GM11168 (cell line): ENCODE measurements at regions not wholly inside any gene's neighbourhood (a gene's known extent, or its start where the extent isn't known, plus 50 kb on each side); places are given as distances from the start of the nearest gene placed in this dataset.

Experiments used
- in situ Hi-C: fragments of 300-500 bp; cut with MboI; formaldehyde crosslinking; loops from one replicate; pipeline ENCODE4 v1.12.0; 2022; ENCODE audit warnings: low sequenced_read_pairs; ENCODE audit not compliant: unreplicated experiment

DNA sequence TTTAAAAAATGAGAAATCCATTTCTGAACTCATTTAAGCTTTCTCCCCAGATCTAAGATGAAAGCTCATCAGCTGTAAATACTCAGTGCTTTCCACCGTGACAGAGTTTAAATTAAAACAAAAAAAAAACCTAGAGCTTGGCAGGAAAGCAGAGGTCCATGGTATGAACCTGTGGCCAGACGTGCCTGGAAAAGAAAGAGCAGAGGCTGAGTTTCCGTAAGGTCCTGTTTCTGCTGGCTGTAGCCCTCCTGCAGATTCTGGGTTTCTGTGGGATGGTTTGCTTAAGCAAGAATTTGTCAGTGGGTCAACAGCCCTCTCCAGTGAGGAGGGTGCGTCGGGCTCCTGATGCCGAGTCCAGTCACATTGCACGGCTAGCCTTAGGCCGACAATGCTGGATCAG is 383.2 kb downstream of the SAMD5 start:
- in situ Hi-C loops, result no loop called here

DNA sequence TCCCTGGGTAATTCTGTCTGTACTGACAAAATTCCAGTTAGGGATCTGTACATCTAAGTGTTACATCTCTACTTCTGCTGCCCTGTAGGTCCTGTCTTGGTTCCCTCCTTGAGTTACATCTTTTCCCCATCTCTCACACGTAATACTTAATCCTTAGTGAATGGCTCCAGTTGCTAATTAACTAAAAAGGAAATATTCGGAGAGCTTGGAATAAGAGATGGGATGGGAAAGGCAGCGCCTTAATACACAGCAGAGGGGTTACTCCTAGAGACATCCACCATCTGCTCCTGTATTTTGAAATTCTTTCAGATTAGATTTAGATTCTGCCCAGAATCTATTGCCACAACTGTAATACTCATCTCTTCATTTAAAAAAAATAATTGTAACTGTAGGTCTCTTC is 384.0 kb downstream of the SAMD5 start:
- in situ Hi-C loops, result no loop called here

GRCh38 chr6:147895272-147895671 is 386.8 kb downstream of the SAMD5 start:
- in situ Hi-C loops, result no loop called here

DNA sequence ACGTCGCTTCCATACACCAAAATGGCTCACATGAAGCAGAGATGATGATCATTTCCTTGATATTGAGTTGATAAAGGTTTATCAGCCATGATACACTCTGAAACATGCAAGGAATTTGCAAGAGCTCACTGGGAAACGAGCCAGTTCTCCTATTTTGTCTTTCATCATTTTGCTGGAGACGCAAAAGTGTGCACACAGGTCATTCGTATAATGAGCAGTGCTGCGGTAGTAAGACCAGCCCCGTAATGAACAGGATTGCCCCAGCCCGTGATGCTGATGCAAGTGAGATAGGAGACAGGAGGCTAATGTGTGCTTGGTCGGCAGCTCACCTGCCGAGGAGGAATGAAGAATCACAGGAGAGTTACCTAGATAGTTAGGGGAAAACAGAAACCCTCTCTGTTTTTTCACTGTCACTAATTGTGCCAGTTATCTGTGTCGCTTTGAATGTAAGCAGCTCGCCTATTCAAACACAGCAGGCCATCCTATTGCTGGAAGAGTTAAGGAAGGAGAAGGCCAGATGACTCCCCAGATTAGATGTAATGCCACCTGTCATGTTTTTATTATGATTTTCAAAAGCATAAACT is 391.8 kb downstream of the SAMD5 start:
- in situ Hi-C loops, result no loop called here

- in situ Hi-C loops, result no loop called here
Observed at GRCh38 chr6:147903321-147903720, 394.8 kb downstream of the SAMD5 start.

DNA sequence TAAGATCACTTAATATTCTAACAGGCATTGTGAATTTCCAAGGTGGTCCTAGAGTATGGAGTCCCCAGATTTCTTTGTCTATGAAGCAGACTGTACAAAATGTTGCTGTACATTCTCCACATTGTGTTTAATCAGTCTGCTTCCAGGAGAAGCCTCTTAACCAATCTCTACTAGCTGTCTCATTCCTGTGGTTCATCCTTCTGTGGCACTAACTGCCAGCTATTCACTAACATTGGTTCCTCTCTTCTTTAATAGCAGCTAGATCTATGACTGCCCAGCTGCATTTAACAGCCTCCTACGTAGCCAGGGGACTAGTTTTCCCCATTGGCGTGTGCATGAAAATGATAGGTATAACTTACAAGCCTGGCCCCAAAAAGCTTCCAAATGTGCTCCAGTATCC is 395.4 kb downstream of the SAMD5 start:
- in situ Hi-C loops, result no loop called here

- in situ Hi-C loops, result no loop called here
Observed at GRCh38 chr6:147904416-147904815, 395.9 kb downstream of the SAMD5 start.

DNA sequence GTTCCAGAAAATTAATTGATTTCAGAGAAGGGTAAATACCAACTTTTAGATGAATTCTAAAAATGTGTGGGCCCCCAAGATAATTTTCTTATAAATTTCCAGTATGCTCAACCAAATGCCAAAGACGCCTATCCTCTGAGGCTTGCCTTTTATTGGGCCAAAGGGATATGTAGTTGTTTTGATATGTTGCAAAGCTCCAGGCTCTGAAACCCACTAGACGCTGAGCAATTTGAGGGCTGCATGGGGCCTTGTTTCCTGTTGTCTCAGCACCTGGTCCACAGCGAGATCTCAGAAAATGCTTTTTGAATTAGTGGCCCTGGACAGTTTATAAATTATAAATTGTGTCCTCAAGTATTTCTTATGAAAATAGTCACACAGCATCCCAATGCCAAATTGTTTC is 397.2 kb downstream of the SAMD5 start:
- in situ Hi-C loops, result no loop called here

DNA sequence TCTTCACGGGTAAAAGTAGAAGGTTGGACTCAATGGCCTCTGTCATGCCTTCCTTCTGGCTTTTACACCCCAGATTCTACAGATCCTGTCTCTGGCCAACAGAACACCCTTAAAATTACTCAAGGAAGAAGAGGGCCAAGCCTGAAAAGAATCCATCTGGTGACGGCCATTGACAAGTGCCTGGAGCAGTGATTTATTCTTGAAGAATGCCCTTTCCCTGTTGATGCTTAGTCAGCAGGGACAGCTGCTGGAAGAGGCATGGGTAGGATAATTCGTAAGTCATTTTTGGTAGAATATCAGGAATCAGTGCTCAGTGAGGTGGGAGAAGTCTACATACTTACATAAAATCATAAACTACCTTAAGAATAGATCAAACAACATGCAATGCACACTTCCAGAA is 397.9 kb downstream of the SAMD5 start:
- in situ Hi-C loops, result no loop called here

GRCh38 chr6:147909640-147910039 is 401.1 kb downstream of the SAMD5 start:
- in situ Hi-C loops, result no loop called here

DNA sequence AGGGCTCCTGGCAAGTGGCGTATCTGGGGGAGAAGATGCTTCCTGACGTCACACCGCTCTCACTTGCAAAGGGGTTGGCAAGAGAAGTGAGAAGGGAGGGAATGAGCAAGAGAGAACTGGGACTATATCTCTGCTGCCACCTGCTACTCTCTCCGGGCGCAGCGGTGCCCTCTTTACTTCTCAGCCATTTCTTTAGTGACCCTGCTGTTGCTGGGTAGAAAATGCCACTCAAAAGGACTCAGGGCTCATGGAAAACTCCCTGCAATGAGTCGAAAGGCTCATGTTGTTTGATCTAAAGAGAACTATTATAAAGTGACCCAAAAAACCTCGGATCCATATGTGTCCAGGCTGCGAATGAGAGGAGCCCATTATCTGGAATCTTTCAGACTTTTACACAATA is 401.8 kb downstream of the SAMD5 start:
- in situ Hi-C loops, result no loop called here

- in situ Hi-C loops, result no loop called here
Observed at GRCh38 chr6:147911057-147911456, 402.6 kb downstream of the SAMD5 start.

DNA sequence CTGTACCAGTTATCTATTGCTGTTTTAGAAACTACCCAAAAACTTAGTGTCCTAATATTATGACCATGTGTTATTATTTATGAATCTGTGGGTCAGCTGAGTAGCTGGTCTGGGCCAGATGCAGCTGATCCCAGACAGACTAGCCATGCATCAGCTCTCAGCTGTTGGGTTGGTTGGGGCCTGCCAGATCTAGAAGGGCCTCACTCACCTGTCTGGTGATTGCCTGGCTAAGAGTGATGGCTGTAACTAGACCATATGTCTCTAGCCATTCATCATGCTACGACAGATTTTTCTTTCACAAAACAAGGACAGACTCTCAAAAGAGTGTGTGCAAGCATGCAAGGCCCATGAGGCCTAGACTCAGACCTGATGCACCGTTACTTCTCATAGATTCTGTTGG is 403.2 kb downstream of the SAMD5 start:
- in situ Hi-C loops, result no loop called here

DNA sequence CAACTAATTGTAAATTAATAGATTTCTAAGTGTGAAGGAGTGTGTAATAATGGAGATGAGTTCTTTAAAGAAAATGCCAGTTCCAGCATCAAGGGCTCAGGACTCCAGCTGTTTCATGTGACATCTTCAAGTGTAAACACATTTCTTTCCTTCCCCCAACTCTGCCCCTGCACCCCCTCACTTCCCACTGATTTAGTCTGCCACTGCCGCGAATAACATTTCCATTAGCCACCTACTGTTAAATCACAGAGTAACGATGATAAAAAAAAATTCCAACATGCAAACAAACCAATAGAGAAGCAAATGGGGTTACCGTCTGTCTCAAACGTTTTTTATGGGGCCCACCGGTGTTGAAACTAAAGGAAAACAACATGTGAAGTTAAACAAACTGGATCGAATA is 414.3 kb downstream of the SAMD5 start:
- in situ Hi-C loops, result no loop called here

DNA sequence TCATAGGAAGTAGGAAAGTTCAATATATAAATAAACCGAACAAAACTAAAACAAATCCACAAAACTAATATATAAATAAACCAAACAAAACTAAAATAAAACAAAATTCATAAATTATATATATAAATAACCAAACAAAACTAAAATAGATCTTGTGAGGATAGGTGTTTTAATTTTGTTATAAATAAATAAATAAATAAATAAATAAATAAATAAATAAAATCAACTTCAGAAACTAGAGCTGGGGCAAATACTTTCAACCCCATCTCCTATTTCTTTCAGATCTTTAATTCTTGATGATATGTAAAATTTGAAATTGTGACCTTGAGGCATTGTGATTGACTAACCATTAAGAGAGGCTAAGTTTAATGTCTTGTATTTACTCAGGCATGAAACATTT is 416.1 kb downstream of the SAMD5 start:
- in situ Hi-C loops, result no loop called here

DNA sequence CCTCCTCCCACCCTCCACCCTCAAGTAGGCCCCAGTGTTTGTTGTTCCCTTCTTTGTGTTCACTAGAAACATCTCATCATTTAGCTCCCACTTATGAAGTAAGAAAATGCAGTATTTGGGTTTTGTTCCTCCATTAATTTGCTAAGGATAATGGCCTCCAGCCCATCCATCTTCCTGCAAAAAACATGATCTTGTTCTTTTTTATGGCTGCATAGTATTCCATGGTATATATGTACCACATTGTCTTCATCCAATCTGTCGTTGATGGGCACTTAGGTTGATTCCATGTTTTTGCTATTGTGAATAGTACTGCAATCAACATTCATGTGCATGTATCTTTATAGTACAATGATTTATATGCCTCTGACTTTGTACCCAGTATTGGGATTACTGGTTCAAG is 416.8 kb upstream of the SASH1 start:
- in situ Hi-C loops, result no loop called here

GRCh38 chr6:147930745-147931144 is 411.9 kb upstream of the SASH1 start:
- in situ Hi-C loops, result no loop called here

DNA sequence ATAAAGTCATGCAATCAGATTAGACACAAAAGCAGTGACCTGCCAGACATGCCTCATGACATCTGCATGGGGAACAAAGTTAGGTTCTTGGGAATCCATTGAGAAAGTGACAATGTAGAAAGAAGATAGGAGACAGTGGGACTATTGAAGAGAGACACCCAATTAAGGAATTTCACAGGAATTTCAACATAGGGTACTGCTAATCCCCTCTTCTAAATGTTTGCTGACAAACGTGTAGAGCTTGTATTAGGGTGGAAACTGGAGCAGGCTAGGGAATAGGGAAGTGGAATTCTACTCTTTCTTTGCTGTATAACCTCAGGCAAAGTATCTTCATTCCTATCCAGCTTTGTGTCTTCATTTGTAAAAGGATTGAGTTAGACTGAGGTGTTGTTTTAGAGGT is 409.4 kb upstream of the SASH1 start:
- in situ Hi-C loops, result no loop called here

GRCh38 chr6:147935656-147936055 is 407.0 kb upstream of the SASH1 start:
- in situ Hi-C loops, result no loop called here

GRCh38 chr6:147936703-147937470 is 405.8 kb upstream of the SASH1 start:
- in situ Hi-C loops, result no loop called here

- in situ Hi-C loops, result no loop called here
Observed at GRCh38 chr6:147941143-147941542, 401.5 kb upstream of the SASH1 start.

- in situ Hi-C loops, result no loop called here
Observed at GRCh38 chr6:147942363-147942762, 400.3 kb upstream of the SASH1 start.
